ENCODE measurements at regions not wholly inside any gene's neighbourhood (a gene's known extent, or its start where the extent isn't known, plus 50 kb on each side); places are given as distances from the start of the nearest gene placed in this dataset.

- no peaks in the 10 kb centered on the region for H3K79me2 ChIP-seq (ENCODE audit: low read depth)
- no peak overlapping the region for H3K4me3 Mint-ChIP-seq
- H3K4me1 ChIP-seq: no peaks in the 10 kb centered on the region
- H3F3A ChIP-seq (ENCODE audit: low read depth): no peaks in the 10 kb centered on the region
- H4K20me1 ChIP-seq (ENCODE audit: low read depth): no peaks in the 10 kb centered on the region
- no peak overlapping the region for H2AFZ ChIP-seq (replicated peaks)
- no peak overlapping the region for H3K9ac ChIP-seq
- H3K27me3 ChIP-seq: no peaks in the 10 kb centered on the region
- H3K4me3 ChIP-seq: no peak overlapping the region
- no peaks in the 10 kb centered on the region for H3K36me3 ChIP-seq
- no peak for DNase-seq (ENCODE audit: low spot score)
- no peaks in the 10 kb centered on the region for H3K9me3 Mint-ChIP-seq
- TF ChIP-seq CTCF (IDR thresholded peaks at IDR 0.05) (no peak), EZH2phosphoT487 (IDR thresholded peaks at IDR 0.05) (no peak), EZH2 (IDR thresholded peaks at IDR 0.05) (no peak)
- no peaks in the 10 kb centered on the region for H3K27me3 Mint-ChIP-seq (ENCODE audit: insufficient read depth, low read depth)
- no peak overlapping the region for H3K4me2 ChIP-seq
- no peaks in the 10 kb centered on the region for H3K9me3 ChIP-seq (ENCODE audit: low read depth)
- H3K4me1 Mint-ChIP-seq: no peaks in the 10 kb centered on the region
- no peak overlapping the region for H3K27ac Mint-ChIP-seq
- no peak overlapping the region for H3K27ac ChIP-seq
- no peaks in the 10 kb centered on the region for H3K36me3 Mint-ChIP-seq
Measured at GRCh38 chr9:32278991-32279390, 105.5 kb upstream of the ACO1 start.

GRCh38 chr9:32289756-32290155 is 94.7 kb upstream of the ACO1 start:
- no peaks in the 10 kb centered on the region for H3K27me3 Mint-ChIP-seq (ENCODE audit: insufficient read depth, low read depth)
- H3K27me3 ChIP-seq: no peaks in the 10 kb centered on the region
- H3K79me2 ChIP-seq (ENCODE audit: low read depth): no peaks in the 10 kb centered on the region
- H3K27ac Mint-ChIP-seq: no peak overlapping the region
- H3F3A ChIP-seq (ENCODE audit: low read depth): no peaks in the 10 kb centered on the region
- TF ChIP-seq EZH2 (IDR thresholded peaks at IDR 0.05): no peak
- no peak for TF ChIP-seq EZH2phosphoT487 (IDR thresholded peaks at IDR 0.05)
- no peak for TF ChIP-seq CTCF (IDR thresholded peaks at IDR 0.05)
- no peak overlapping the region for H3K27ac ChIP-seq
- H3K4me3 Mint-ChIP-seq: no peak overlapping the region
- no peak for DNase-seq (ENCODE audit: low spot score)
- no peak overlapping the region for H2AFZ ChIP-seq (replicated peaks)
- H3K4me3 ChIP-seq: no peak overlapping the region
- no peaks in the 10 kb centered on the region for H3K4me1 Mint-ChIP-seq
- H3K9me3 Mint-ChIP-seq: peaks cover 2% of the 10 kb centered on the region
- no peaks in the 10 kb centered on the region for H4K20me1 ChIP-seq (ENCODE audit: low read depth)
- H3K4me2 ChIP-seq: no peak overlapping the region
- no peaks in the 10 kb centered on the region for H3K4me1 ChIP-seq
- H3K9me3 ChIP-seq (ENCODE audit: low read depth): no peaks in the 10 kb centered on the region
- H3K36me3 ChIP-seq: no peaks in the 10 kb centered on the region
- H3K36me3 Mint-ChIP-seq: no peaks in the 10 kb centered on the region
- H3K9ac ChIP-seq: no peak overlapping the region

- no peak for DNase-seq (ENCODE audit: low spot score)
- no peaks in the 10 kb centered on the region for H3F3A ChIP-seq (ENCODE audit: low read depth)
Measured at GRCh38 chr9:32291370-32291769, 93.1 kb upstream of the ACO1 start.

More at GRCh38 chr9:32291370-32291769, 93.1 kb upstream of the ACO1 start:
- Histone ChIP-seq H3K9me3 (ENCODE audit: low read depth) (no peaks in the 10 kb centered on the region), H3K4me1 (no peaks in the 10 kb centered on the region), H3K4me3 (no peak overlapping the region), H4K20me1 (ENCODE audit: low read depth) (no peaks in the 10 kb centered on the region), H2AFZ (replicated peaks) (no peak overlapping the region), H3K27ac (no peak overlapping the region), H3K9ac (no peak overlapping the region), H3K79me2 (ENCODE audit: low read depth) (no peaks in the 10 kb centered on the region), H3K4me2 (no peak overlapping the region), H3K36me3 (no peaks in the 10 kb centered on the region), H3K27me3 (no peaks in the 10 kb centered on the region)
- no peaks in the 10 kb centered on the region for H3K4me1 Mint-ChIP-seq
- H3K27me3 Mint-ChIP-seq (ENCODE audit: insufficient read depth, low read depth): no peaks in the 10 kb centered on the region
- no peak overlapping the region for H3K27ac Mint-ChIP-seq
- TF ChIP-seq EZH2phosphoT487 (IDR thresholded peaks at IDR 0.05) (no peak), CTCF (IDR thresholded peaks at IDR 0.05) (no peak), EZH2 (IDR thresholded peaks at IDR 0.05) (no peak)
- peaks cover 2% of the 10 kb centered on the region for H3K9me3 Mint-ChIP-seq
- no peaks in the 10 kb centered on the region for H3K36me3 Mint-ChIP-seq
- H3K4me3 Mint-ChIP-seq: no peak overlapping the region

Data from neural progenitor cell (in vitro differentiated cells).